Small intestine (tissue), 7 donors: ENCODE measurements at regions not wholly inside any gene's neighbourhood (a gene's known extent, or its start where the extent isn't known, plus 50 kb on each side); places are given as distances from the start of the nearest gene placed in this dataset.
A peak's percentile ranks its signal among the peaks of the same experiment; 100 is the strongest.

Source experiments
- DNase-seq, 2 donors: peaks; one replicate each; pipeline versions ENCODE4 v3.0.0 to v3.0.0-alpha.2; 2013
- FAIRE-seq: peaks from 2 replicates; lab custom pipeline; 2012; peaks lifted over from hg19 to GRCh38; lab: Jason Lieb, UNC
- H3K27ac ChIP-seq, 3 donors: one replicate each; pipeline ENCODE4 v1.5.1; 2013; ENCODE audit warnings: low read length in 2 of 3, mild to moderate bottlenecking in 2 of 3, control low read depth in 1 of 3, inconsistent platforms in 1 of 3, low read depth in 1 of 3, moderate library complexity in 1 of 3
- H3K27me3 ChIP-seq, 3 donors: one replicate each; pipeline ENCODE4 v1.6.1; 2013; ENCODE audit warnings: low read length in 3 of 3, inconsistent platforms in 1 of 3; ENCODE audit not compliant: control insufficient read depth in 3 of 3, insufficient read depth in 3 of 3
- H3K36me3 ChIP-seq, 3 donors: one replicate each; pipeline ENCODE4 v1.6.1; 2013; ENCODE audit warnings: low read length in 3 of 3, inconsistent platforms in 1 of 3, low read depth in 1 of 3, mild to moderate bottlenecking in 1 of 3, moderate library complexity in 1 of 3; ENCODE audit not compliant: control insufficient read depth in 3 of 3, insufficient read depth in 2 of 3
- H3K4me1 ChIP-seq, 3 donors: one replicate each; pipeline ENCODE4 v1.6.1; 2013; ENCODE audit warnings: low read length in 2 of 3, inconsistent platforms in 1 of 3, low read depth in 1 of 3, mild to moderate bottlenecking in 1 of 3, moderate library complexity in 1 of 3; ENCODE audit not compliant: control insufficient read depth in 3 of 3, insufficient read depth in 2 of 3
- H3K4me3 ChIP-seq, 3 donors: one replicate each; pipeline ENCODE4 v1.5.1; 2013; ENCODE audit warnings: low read length in 3 of 3, control low read depth in 1 of 3, inconsistent platforms in 1 of 3, low read depth in 1 of 3, mild to moderate bottlenecking in 1 of 3, moderate library complexity in 1 of 3
- H3K9me3 ChIP-seq, 2 donors: one replicate each; pipeline ENCODE4 v1.6.1; 2013; ENCODE audit warnings: low read depth in 1 of 2, low read length in 1 of 2; ENCODE audit not compliant: control insufficient read depth in 2 of 2, insufficient read depth in 1 of 2
- WGBS, 3 donors: extraction: QIAGEN DNeasy Blood & Tissue Kit; methylation state at CpG; one replicate each; pipeline ENCODE4 v1.1.7; 2013; 5-methylcytosine and 5-hydroxymethylcytosine counted together
- donor health status: healthy with polysubstance abuse.
- donor health status: control.
- donor health status: control.
- donor health status: Bipolar disorder and iron deficiency.
- donor health status: healthy.

GRCh38 chr7:110568388-110568787 is 522.5 kb upstream of the LRRN3 start:
- 83 to 92% (median 89%) methylated on average over 3 of the region's 3 CpGs for WGBS, 3 donors
- Histone ChIP-seq H3K9me3 (peaks cover 0 to 1% of the 10 kb centered on the region in 2 donors), H3K4me1 (no peaks in the 10 kb centered on the region), H3K27me3 (no peaks in the 10 kb centered on the region), H3K4me3 (no peak overlapping the region), H3K27ac (no peak overlapping the region), H3K36me3 (no peaks in the 10 kb centered on the region)
- DNase-seq (no peak), FAIRE-seq (no peak)

GRCh38 chr7:110568932-110569331 is 522.0 kb upstream of the LRRN3 start:
- DNase-seq (no peak), FAIRE-seq (no peak)
- Histone ChIP-seq H3K4me3 (no peak overlapping the region), H3K27me3 (no peaks in the 10 kb centered on the region), H3K27ac (no peak overlapping the region), H3K4me1 (no peaks in the 10 kb centered on the region), H3K36me3 (no peaks in the 10 kb centered on the region), H3K9me3 (peaks cover 0 to 1% of the 10 kb centered on the region in 2 donors)
- 81 to 84% (median 83%) methylated on average over 6 of the region's 6 CpGs for WGBS, 3 donors

GRCh38 chr7:110569486-110570205 is 521.3 kb upstream of the LRRN3 start:
- no peaks in the 10 kb centered on the region for H3K27me3 ChIP-seq
- FAIRE-seq (no peak), DNase-seq (no peak)
- H3K4me3 ChIP-seq, result no peak overlapping the region
- 61 to 85% (median 80%) methylated on average over 6 of the region's 6 CpGs for whole genome bisulfite sequencing, 3 donors
- no peaks in the 10 kb centered on the region for H3K36me3 ChIP-seq
- H3K27ac ChIP-seq, result no peak overlapping the region
- H3K4me1 ChIP-seq, result no peaks in the 10 kb centered on the region
- H3K9me3 ChIP-seq, result peaks cover 0 to 1% of the 10 kb centered on the region in 2 donors

- Histone ChIP-seq H3K27me3 (no peaks in the 10 kb centered on the region), H3K36me3 (no peaks in the 10 kb centered on the region), H3K4me3 (no peak overlapping the region), H3K4me1 (no peaks in the 10 kb centered on the region), H3K27ac (no peak overlapping the region), H3K9me3 (peaks cover 0 to 1% of the 10 kb centered on the region in 2 donors)
- DNase-seq, result no peak
- WGBS, 3 donors, result 75 to 80% (median 78%) methylated on average over 6 of the region's 6 CpGs
- FAIRE-seq, result no peak
Observed at GRCh38 chr7:110573862-110574528, 516.9 kb upstream of the LRRN3 start.

GRCh38 chr7:110587294-110587693 is 503.6 kb upstream of the LRRN3 start:
- Histone ChIP-seq H3K4me1 (no peaks in the 10 kb centered on the region), H3K36me3 (no peaks in the 10 kb centered on the region), H3K27me3 (no peaks in the 10 kb centered on the region), H3K27ac (no peak overlapping the region), H3K4me3 (no peak overlapping the region), H3K9me3 (no peaks in the 10 kb centered on the region)
- FAIRE-seq (no peak), DNase-seq (no peak)

- FAIRE-seq (no peak), DNase-seq (no peak)
- no peaks in the 10 kb centered on the region for H3K9me3 ChIP-seq
- no peaks in the 10 kb centered on the region for H3K36me3 ChIP-seq
- no peaks in the 10 kb centered on the region for H3K27me3 ChIP-seq
- no peaks in the 10 kb centered on the region for H3K4me1 ChIP-seq
- WGBS, 3 donors, result 80 to 83% (median 81%) methylated on average over 5 of the region's 5 CpGs
- no peak overlapping the region for H3K27ac ChIP-seq
- H3K4me3 ChIP-seq, result no peak overlapping the region
Observed at GRCh38 chr7:110590415-110590814, 500.5 kb upstream of the LRRN3 start.

GRCh38 chr7:110591341-110591740 is 499.6 kb upstream of the LRRN3 start:
- FAIRE-seq, result no peak
- WGBS, 3 donors, result 83 to 90% (median 84%) methylated on average over 4 of the region's 4 CpGs
- Histone ChIP-seq H3K9me3 (no peaks in the 10 kb centered on the region), H3K4me3 (no peak overlapping the region), H3K27ac (no peak overlapping the region), H3K36me3 (no peaks in the 10 kb centered on the region), H3K4me1 (no peaks in the 10 kb centered on the region), H3K27me3 (no peaks in the 10 kb centered on the region)
- DNase-seq, result no peak

GRCh38 chr7:110592557-110592956 is 498.4 kb upstream of the LRRN3 start:
- H3K36me3 ChIP-seq, result no peaks in the 10 kb centered on the region
- H3K4me1 ChIP-seq, result no peaks in the 10 kb centered on the region
- FAIRE-seq (no peak), DNase-seq (peak in 1 of 2 donors; percentile 5)
- no peak overlapping the region for H3K4me3 ChIP-seq
- no peaks in the 10 kb centered on the region for H3K9me3 ChIP-seq
- H3K27ac ChIP-seq, result no peak overlapping the region
- WGBS, 3 donors, result 15 to 36% (median 23%) methylated on average over 1 of the region's 1 CpG
- H3K27me3 ChIP-seq, result no peaks in the 10 kb centered on the region
